HG03354 (cell line): ENCODE measurements at regions not wholly inside any gene's neighbourhood (a gene's known extent, or its start where the extent isn't known, plus 50 kb on each side); places are given as distances from the start of the nearest gene placed in this dataset.

Source experiments
- ATAC-seq: cut with Tn5 transposase; IDR thresholded peaks from one replicate; pipeline ENCODE4 v1.9.1; 2021; ENCODE audit warnings: mild to moderate bottlenecking; ENCODE audit not compliant: unreplicated experiment, poor library complexity, severe bottlenecking

- ATAC-seq = peak; percentile 46
Observed at GRCh38 chr1:149841597-149842238, 57.6 kb upstream of the BOLA1 start.

GRCh38 chr1:149842458-149843064 is 56.8 kb upstream of the BOLA1 start:
- ATAC-seq = peak; percentile 58

GRCh38 chr1:149843431-149844041 is 55.8 kb upstream of the BOLA1 start:
- no peak for ATAC-seq

GRCh38 chr1:149844101-149844500 is 55.3 kb upstream of the BOLA1 start:
- no peak for ATAC-seq

GRCh38 chr1:149844650-149845255 is 54.6 kb upstream of the BOLA1 start:
- ATAC-seq = no peak

- no peak for ATAC-seq
Observed at GRCh38 chr1:149845416-149845815, 54.0 kb upstream of the BOLA1 start.

GRCh38 chr1:149846042-149846441 is 53.3 kb upstream of the BOLA1 start:
- ATAC-seq = no peak

- no peak for ATAC-seq
Observed at GRCh38 chr1:149846593-149847466, 52.5 kb upstream of the BOLA1 start.

- ATAC-seq = no peak
Observed at GRCh38 chr1:149848340-149849110, 50.8 kb upstream of the BOLA1 start.

GRCh38 chr1:149849111-149849946 is 50.0 kb upstream of the BOLA1 start:
- ATAC-seq = no peak
